T1000 (cell line): ENCODE measurements at regions not wholly inside any gene's neighbourhood (a gene's known extent, or its start where the extent isn't known, plus 50 kb on each side); places are given as distances from the start of the nearest gene placed in this dataset.

Experiments used
- DNase-seq: peaks from one replicate; lab custom pipeline; 2025; ENCODE audit warnings: mixed read lengths; lab: John Stamatoyannopoulos, UW

- no peak for DNase-seq
Observed at GRCh38 chr21:27646056-27646455, 679.2 kb upstream of the ADAMTS5 start.

DNA sequence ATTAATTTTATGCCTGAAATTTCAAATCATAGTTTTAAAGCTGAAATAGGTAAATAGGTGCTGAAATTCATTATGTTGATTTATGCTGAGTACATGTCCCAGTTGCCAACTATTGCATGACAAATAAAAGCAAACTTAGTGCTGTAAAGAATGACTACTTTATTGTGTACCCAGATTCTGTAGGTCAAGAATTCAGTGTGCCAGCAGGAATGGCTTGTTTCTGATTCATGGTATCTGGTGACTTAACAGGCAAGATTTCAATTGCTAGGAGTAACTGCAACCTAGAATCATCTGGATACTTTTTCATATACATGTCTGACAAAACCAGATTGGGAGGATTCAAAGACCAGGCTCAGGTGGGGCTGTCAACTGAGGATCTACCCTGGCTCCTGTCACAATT, 678.4 kb upstream of the ADAMTS5 start:
- no peak for DNase-seq

DNA sequence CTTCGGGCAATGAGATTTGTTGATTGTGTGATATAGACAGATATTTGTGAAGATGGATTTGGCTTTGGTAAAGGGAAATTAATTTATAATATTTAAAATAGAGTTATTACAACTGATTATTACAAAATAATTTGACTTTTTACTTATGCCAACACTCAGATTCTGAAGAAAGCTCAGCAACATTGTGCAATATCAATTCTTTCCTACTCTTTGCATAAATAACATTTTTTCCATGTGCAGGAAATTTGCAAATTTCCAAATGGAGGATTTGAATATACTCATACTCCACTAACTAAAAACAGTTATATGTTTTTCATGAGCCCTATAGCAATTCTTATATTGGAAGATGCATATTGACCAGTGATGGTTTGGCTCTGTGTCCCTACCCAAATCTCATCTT, 676.4 kb upstream of the ADAMTS5 start:
- DNase-seq = no peak

- no peak for DNase-seq
Observed at GRCh38 chr21:27639286-27639685, 672.4 kb upstream of the ADAMTS5 start.

DNA sequence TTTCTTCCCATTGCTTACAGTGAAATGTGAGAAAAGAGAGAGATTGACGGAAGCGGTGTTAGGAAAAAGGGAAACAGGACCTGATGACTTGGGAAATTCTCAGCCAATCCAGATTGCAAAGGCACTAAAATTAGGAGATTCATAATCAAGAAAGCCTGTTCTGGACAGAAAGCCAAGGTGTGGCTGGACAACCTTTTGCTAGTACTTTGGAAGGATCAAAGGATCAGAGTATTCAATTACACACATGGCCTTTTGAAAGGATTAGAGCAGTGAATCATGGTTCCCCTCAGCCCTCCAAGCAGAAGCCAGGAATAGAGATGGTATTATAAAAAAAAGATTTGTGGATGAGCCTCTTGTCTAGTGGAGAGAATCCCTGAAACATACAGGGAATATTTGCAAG, 669.8 kb upstream of the ADAMTS5 start:
- no peak for DNase-seq

- DNase-seq = no peak
Observed at GRCh38 chr21:27633631-27634030, 666.7 kb upstream of the ADAMTS5 start.

DNA sequence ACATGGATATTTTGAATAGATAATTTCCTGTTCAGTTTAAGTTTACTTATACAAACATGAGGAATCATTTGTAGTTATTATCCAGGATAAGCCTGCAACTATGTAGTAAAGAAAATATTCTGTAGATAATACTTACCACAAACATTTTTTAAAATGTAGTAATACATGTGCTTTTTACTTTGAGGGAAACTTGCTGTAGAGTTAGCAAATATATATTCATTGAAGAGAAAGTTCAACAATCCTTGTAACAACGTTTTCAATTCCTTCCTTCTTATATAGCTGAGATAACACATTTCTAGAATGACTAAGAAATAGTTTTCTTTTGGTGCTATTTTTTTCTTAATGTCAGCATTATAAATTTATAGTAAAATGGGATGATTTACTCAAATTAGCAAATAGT, 664.6 kb upstream of the ADAMTS5 start:
- DNase-seq = no peak

DNA sequence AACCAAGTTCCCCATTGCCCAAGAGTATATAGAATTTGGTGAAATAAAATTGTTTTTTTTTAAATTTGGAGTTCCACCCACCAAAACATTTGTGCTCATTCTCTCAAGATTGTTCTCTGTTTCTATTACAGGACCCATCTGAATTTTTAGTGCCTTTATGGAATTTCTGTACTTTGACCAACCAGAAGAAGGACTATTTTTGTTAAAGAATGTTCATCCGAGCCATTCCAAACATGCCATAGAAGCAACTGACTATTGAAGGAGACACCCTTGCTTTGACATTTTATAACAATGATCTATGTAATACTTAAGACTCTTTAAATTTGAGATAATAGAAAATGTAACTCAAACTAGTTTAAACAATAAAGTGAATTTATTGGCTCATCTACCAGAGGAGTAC, 655.7 kb upstream of the ADAMTS5 start:
- DNase-seq = no peak

GRCh38 chr21:27614231-27614630, 647.3 kb upstream of the ADAMTS5 start:
- DNase-seq = no peak

- DNase-seq = no peak
Observed at GRCh38 chr21:27606422-27606821, 639.5 kb upstream of the ADAMTS5 start.

DNA sequence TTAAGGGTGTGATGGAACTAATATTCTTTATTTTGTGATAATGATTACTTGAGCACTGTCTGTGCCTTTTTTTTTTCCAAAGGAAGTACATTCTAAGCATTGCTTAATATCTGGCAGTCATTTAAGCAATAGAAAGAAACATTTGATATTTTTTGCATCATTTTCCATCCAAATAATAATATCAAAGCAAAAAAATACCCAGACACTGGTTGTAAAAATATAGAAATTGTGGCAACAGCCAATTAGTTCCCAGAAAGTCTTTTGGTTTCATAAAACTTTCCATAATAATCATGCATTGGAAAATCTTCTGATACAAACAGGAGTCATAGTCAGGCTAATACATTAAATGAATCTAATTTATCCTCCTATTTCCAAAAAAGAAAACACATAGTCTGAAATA, 629.3 kb upstream of the ADAMTS5 start:
- no peak for DNase-seq

DNA sequence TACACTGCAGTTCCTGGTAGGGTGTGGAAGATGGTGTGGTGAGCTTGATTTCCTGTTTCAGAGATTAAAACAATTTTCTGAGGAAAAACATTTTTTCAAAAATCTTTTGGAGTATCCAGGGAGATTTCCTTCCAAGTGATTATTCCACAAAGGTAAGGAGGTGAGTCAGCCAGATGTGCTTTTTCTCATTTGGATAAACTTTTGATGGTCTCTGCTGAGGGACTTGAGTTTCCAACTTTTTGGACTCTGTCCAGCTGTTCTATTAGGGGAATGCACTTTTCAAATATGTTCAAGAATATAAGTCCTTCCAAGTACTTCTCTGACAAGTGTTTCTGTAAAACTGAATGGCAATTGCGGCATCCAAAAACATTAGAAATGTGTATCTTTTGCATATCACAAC, 628.8 kb upstream of the ADAMTS5 start:
- DNase-seq = no peak

- no peak for DNase-seq
Observed at GRCh38 chr21:27590271-27590670, 623.4 kb upstream of the ADAMTS5 start.

DNA sequence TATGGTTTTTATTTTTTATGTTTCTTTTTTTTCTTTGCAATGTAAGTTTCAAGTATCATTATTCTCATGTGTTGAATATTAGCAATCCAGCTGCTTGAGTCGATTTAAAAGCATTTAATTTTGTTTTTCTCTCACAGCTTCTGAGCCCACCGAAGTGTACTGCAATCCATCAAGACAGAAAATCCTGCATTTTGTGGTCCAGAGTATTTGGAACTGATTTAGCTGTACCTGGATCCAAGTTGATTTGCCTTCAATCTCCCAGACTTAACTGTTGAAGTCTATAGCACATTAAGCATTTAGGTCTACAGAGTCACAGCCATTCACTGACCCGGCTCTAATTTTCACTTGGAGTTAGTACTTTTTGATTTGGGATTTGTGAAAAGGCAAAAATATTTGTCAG, 622.9 kb upstream of the ADAMTS5 start:
- no peak for DNase-seq

DNA sequence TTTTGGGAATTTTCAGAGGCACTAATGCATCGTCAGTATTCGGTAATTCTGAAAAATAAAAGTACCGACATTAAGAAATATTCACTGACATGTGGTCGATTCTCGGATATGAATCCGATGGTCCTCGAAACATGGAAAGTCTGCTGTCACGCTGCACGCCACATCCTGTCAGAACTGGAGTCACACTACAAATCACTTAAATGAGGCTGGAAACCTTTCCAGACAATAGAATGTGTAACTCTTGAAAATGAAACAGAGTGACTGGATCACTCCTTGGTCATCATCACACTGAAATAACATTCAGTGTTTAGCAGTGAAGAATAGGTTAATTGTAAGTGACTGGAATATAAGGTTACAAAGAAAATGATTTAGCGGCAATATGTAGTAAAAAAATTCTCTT, 620.1 kb upstream of the ADAMTS5 start:
- DNase-seq = no peak

- no peak for DNase-seq
Observed at GRCh38 chr21:27586326-27586725, 619.4 kb upstream of the ADAMTS5 start.

- DNase-seq = no peak
Observed at GRCh38 chr21:27584256-27584655, 617.4 kb upstream of the ADAMTS5 start.

GRCh38 chr21:27582948-27583430, 616.1 kb upstream of the ADAMTS5 start:
- no peak for DNase-seq

- no peak for DNase-seq
Observed at GRCh38 chr21:27582246-27582947, 615.5 kb upstream of the ADAMTS5 start.

GRCh38 chr21:27581168-27581567, 614.3 kb upstream of the ADAMTS5 start:
- no peak for DNase-seq

GRCh38 chr21:27580276-27580675, 613.4 kb upstream of the ADAMTS5 start:
- no peak for DNase-seq

DNA sequence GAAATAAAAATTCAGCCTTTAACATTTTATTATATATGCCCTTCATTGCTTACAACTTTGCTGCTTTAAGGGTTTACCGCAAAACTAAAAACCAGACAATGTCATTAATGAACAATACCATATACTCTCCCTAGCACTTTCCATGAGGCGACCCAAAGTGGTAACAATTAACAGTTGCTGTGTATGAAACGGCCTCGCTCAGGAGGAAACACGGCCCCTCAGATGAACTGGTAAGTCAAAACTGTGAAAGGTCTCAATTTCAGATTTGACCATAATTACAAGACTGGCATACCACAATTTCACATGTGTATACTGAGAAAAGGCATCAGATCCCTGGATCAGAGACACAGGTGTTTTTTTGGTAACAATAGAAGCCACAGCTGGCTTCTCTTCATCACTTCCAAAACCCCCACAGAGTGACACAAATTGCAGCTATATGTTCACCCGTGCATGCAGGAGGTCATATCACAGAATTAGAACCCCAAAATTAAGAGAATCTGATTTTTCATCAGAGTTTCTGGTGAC, 611.9 kb upstream of the ADAMTS5 start:
- DNase-seq = no peak

DNA sequence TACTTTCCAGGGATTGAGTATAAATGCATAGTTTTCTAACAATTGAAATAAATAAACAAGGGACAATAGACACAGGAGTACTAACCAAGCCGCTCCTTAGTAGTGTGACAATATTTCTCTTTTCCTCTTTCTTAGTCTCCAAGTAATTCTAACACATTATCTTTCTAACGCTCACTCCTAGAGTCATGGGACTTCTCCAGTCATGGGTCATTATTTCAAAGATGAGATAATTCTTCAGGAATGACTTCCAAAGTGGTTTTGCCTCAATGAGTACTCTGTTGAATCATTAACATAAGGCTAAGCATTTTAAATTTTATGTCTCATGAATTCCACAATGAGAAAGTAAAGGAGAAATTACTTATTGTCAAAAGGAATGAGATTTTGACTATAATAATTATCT, 605.8 kb upstream of the ADAMTS5 start:
- DNase-seq = no peak

DNA sequence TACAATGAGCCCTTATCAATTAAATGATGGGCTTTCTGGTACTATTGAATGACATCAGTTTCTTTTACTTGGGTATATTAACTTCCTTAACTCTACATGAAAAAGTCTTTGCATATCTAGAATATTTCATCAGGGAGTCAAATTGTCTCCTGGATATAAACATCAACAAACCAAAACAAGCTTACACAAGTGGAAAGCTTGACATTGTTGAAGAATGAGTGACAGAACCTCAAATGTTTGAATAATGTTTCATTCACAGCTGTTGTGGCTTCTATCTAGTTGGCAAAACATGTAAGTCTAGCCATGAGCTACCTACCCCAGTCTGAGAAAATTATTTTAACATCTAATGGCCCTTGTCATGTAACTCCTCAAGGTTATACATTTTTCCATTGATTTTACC, 604.8 kb upstream of the ADAMTS5 start:
- DNase-seq = no peak
